GM21515 (cell line): ENCODE measurements at regions not wholly inside any gene's neighbourhood (a gene's known extent, or its start where the extent isn't known, plus 50 kb on each side); places are given as distances from the start of the nearest gene placed in this dataset.

Experiments
- ATAC-seq: cut with Tn5 transposase; IDR thresholded peaks from one replicate; pipeline ENCODE4 v1.9.1; 2021; ENCODE audit not compliant: unreplicated experiment

GRCh38 chr5:88377240-88377639 lies 108.6 kb upstream of the TMEM161B start:
- ATAC-seq = no peak

- ATAC-seq = no peak
Observed at GRCh38 chr5:88376728-88377127, 108.1 kb upstream of the TMEM161B start.

GRCh38 chr5:88374391-88374790 lies 105.7 kb upstream of the TMEM161B start:
- ATAC-seq = no peak

GRCh38 chr5:88370824-88371223 lies 102.2 kb upstream of the TMEM161B start:
- no peak for ATAC-seq

GRCh38 chr5:88368201-88368600 lies 99.6 kb upstream of the TMEM161B start:
- ATAC-seq = no peak

DNA sequence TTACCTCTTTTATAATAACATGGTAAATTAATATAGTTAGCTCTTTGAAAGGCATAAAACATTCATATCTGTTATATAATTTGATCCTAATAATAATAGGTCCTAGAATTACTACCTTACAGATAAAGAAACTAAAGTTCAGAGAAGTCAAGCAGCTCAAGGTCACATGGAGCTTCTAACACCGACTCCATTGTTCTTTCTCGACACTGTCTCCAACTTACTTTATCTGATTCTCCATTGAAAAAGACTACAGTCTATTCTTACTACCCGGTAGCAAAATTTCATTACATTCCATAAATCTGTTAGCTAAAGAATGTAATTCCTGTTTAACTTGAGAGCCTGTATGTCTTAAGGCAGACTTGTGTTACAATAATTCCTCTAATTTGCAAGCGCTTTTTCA lies 96.3 kb upstream of the TMEM161B start:
- no peak for ATAC-seq

DNA sequence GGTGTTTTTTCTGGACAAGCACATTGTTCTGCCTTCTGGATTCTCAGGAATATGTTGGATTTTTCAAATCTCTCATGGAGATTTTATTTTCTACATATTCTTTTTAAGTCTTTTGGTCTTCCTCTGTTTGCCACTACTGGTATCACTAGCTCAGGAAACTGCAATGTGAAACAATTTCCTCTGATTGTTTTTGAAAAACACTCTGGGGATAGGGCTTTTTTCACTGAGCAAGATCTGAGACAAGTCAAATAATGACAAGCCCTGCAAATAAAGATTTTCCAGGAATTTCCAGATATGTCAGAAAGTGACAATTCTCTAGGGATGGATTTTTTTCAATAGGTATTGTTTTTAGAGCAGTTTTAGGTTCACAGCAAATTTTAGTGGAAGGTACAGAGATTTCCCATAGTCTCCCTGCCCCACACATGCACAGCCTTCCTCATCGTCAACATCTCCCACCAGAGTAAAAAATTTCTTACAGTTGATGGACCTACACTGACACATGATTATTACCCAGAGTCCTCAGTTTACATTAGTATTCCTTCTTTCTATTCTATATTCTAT lies 86.9 kb upstream of the TMEM161B start:
- ATAC-seq = no peak

GRCh38 chr5:88325868-88326267 lies 57.2 kb upstream of the TMEM161B start:
- no peak for ATAC-seq

- no peak for ATAC-seq
Observed at GRCh38 chr5:88322785-88323184, 54.1 kb upstream of the TMEM161B start.
